Prostate gland (tissue), 2 donors: ENCODE measurements at regions not wholly inside any gene's neighbourhood (a gene's known extent, or its start where the extent isn't known, plus 50 kb on each side); places are given as distances from the start of the nearest gene placed in this dataset.
A peak's percentile ranks its signal among the peaks of the same experiment; 100 is the strongest.
"Not testable (repeated sequence)": the region's sequence is repeated elsewhere in the genome, so short reads cannot be mapped to it uniquely, and the experiment has no call there.

ENCODE experiments used
- DNase-seq: peaks from one replicate; pipeline ENCODE4 v3.0.0-alpha.2; 2019; ENCODE audit warnings: low spot score
- H3K27ac ChIP-seq, 2 donors: fragments of 200-600 bp; sonication (generic); 2 replicates each; pipeline ENCODE4 v1.5.1; 2017 to 2019
- H3K27me3 ChIP-seq: fragments of 200-600 bp; sonication (generic); replicated peaks from 2 replicates; pipeline ENCODE4 v1.5.1; 2019; ENCODE audit not compliant: insufficient read depth
- H3K36me3 ChIP-seq, 2 donors: fragments of 200-600 bp; sonication (generic); 1 replicate in 1 of 2; 2 replicates in 1 of 2; pipeline versions ENCODE4 v1.5.1 to v1.8.1; 2017 to 2019
- H3K4me1 ChIP-seq: fragments of 200-600 bp; sonication (generic); replicated peaks from 2 replicates; pipeline ENCODE4 v1.5.1; 2019
- H3K4me3 ChIP-seq, 2 donors: fragments of 200-600 bp; sonication (generic); 2 replicates each; pipeline ENCODE4 v1.5.1; 2017 to 2019
- H3K9me3 ChIP-seq: fragments of 200-600 bp; sonication (generic); 2 replicates; pipeline ENCODE4 v1.5.1; 2017
- POLR2AphosphoS5 ChIP-seq: sonication (generic); formaldehyde crosslinking; IDR thresholded peaks from one replicate; pipeline ENCODE4 v1.6.1; 2017; ENCODE audit warnings: antibody characterized with exemption
- WGBS: methylation state at CpG from one replicate; pipeline ENCODE4 v1.1.5; 2018; 5-methylcytosine and 5-hydroxymethylcytosine counted together
- intact Hi-C: fragments of 100-400 bp; cut with DNase I; formaldehyde crosslinking; loops from one replicate; pipeline ENCODE4 v1.14.2; 2022

DNA sequence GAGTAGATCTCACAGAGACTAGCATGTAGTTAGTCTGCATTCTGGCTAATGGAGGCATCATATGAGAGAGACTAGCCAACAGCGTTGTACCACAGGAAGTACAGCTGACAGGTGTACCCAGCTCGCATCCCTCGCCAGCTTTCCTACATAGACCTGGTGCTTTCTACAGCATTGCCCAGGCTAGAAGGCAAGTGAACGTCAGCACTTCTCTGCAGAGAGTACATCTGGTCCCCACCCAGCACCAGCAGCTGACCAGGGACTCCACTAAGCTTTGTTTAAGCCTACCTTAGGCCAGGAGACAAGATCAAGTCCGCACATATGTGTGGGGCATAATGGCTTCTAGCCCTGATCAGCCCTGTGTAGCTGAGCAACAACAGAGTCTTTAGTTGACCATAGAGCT lies 1692.9 kb downstream of the SPATA31A7 start:
- 72% methylated on average over 5 of the region's 5 CpGs for WGBS

DNA sequence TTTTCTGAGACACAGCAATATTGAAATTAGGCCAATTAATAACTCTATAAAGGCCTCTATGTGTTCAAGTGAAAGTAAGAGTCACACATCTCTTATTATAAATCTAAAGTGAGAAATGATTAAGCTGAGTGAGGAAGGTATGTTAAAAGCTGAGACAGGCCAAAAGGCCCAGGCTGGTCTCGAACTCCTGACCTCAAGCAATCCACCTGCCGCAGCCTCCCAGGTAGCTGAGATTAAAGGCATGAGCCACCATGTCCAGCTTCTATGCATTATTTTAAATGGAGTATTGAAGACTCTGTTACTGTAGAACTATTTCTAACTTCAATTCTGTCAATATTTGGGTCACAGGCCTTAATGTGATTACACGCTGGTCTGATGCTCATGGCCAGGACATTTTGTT lies 1706.9 kb downstream of the SPATA31A7 start:
- WGBS = 96% methylated on average over 2 of the region's 3 CpGs
- H3K4me1 ChIP-seq, H3K27ac ChIP-seq, H3K9me3 ChIP-seq, H3K36me3 ChIP-seq, H3K27me3 ChIP-seq, H3K4me3 ChIP-seq, DNase-seq, intact Hi-C loops: not testable (repeated sequence)

More for the DNA sequence above, 1692.9 kb downstream of the SPATA31A7 start:
- H3K9me3 ChIP-seq, H3K27me3 ChIP-seq, H3K4me3 ChIP-seq, intact Hi-C loops, DNase-seq, H3K27ac ChIP-seq, H3K4me1 ChIP-seq, H3K36me3 ChIP-seq: not testable (repeated sequence)

DNA sequence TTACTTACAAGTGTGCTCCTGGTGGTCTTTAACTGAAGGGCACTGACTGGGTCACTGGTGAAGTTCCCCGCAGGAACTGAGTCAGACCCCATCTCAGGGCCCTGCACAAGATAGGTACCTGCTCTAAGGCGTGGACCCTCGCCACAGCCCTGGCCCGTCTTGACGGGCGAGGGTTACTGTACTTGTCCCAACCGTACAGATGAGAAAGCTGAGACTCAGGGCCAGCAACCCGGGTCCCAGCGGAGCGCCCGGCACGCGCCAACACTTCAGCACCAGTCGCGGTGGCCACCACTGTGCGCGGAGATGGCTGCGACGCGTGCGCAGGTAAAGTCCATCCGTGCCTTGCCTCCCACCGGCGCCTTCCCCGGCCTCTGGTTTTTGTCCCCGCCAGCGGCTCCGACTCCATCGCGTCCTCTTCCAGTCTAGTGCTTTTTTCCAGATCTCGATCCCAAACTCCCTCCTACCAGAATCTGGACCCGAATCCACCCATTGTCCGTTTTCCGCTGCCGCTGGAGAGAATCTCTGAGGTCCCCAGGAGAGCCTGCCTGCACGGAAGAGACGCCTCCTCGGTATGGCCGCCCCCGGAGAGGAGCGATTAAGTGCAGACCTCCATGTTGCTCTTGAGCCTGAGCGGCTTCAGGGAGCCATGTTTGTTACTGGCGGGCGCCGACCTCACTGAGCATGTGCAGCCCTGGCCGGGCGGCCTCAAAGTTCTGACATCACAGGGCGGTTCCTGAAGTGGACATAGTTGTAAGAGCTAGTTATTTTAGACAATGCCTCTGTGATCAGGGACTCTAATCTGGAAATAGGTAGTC lies 1707.8 kb downstream of the SPATA31A7 start:
- H3K4me1 ChIP-seq, H3K36me3 ChIP-seq, H3K9me3 ChIP-seq, intact Hi-C loops, H3K27me3 ChIP-seq: not testable (repeated sequence)
- WGBS = under 1% methylated on average over 28 of the region's 48 CpGs
- peak overlapping the region; percentile 62 to 85 for H3K27ac ChIP-seq
- H3K4me3 ChIP-seq = peak overlapping the region; percentile 26 to 45
- TF ChIP-seq POLR2AphosphoS5 = peak; percentile 32
- DNase-seq = peak; percentile 62

DNA sequence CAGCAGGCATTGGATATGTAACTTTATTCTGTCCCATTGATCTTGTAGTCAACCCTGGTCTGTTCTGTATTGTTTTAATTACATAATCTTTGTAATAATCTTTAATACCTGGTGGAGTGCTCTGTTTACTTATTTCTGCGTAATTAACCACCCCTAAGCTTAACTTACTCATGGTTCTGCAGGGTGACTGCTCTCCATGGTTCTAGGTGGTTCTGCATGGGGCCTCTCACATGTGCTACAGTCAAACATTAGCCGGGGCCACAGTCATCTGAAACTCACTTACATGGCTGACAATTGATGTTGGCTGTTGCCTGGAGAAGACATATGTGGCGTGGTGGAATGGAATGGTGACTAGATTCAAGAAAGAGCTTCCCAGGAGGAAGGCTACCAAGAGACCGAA lies 1709.8 kb downstream of the SPATA31A7 start:
- H3K36me3 ChIP-seq, intact Hi-C loops, DNase-seq, H3K27ac ChIP-seq, H3K4me1 ChIP-seq, H3K27me3 ChIP-seq, H3K4me3 ChIP-seq, H3K9me3 ChIP-seq: not testable (repeated sequence)
- 94% methylated on average over 4 of the region's 4 CpGs for WGBS

DNA sequence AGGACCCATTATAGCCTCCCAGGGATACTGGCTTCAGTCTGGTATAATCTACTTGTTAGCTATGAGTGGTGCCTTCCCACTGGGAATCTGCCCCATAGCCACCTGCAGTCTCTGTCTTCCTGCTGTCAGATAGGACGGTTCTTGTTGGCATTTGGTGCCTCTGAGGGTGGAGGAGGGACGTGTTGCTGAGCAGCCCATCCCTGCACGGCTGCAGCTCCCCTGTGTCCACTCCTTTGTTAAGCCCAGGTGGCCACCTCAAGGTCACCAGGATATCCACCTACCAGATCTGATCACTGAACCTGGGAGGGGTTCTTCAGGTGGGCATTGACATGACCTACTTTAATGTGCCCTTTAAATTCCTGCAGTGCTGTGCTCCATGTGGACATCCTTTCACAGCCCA lies 1714.2 kb downstream of the SPATA31A7 start:
- not testable (repeated sequence) for H3K9me3 ChIP-seq

DNA sequence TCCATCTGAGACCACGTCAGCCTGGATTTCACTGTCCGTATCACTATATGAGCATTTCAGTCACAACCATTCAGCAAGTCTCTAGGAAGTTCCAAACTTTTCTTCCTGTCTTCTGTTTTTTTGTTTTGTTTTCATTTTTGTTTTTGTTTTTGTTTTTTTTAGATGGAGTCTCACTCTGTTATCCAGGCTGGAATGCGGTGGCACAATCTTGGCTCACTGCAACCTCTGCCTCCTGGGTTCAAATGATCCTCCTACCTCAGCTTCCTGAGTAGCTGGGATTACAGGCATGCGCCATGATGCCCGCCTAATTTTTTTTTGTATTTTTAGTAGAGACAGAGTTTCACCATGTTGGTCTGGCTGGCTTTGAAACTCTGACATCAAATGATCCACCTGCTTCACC lies 1715.9 kb downstream of the SPATA31A7 start:
- H3K27me3 ChIP-seq, H3K9me3 ChIP-seq, H3K27ac ChIP-seq, H3K4me3 ChIP-seq, H3K36me3 ChIP-seq, intact Hi-C loops, H3K4me1 ChIP-seq, DNase-seq: not testable (repeated sequence)
- 97% methylated on average over 3 of the region's 5 CpGs for WGBS

More for the DNA sequence above, 1714.2 kb downstream of the SPATA31A7 start:
- H3K27me3 ChIP-seq, intact Hi-C loops, H3K4me1 ChIP-seq, DNase-seq, H3K36me3 ChIP-seq, H3K27ac ChIP-seq, H3K4me3 ChIP-seq: not testable (repeated sequence)
- 98% methylated on average over 3 of the region's 3 CpGs for WGBS

DNA sequence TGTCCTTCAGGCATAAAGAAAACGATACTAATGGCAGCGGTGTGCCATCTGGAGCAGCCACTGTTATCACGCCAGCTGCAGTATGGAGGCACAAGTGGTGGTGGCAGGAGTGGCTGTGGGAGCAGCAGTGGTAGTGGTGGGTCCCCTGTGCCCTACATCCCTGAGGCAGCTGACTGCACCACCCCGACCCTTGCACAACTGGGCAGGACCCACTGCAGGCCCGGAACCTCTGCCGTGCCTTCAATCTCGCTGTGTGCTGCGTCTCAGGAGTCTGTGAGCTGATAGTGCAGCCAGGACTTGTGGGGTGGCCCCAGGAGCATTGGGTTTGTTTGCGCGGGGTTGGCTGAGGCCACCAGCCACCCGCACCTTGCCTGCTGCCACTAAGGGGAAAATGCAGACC lies 1718.0 kb downstream of the SPATA31A7 start:
- H3K4me3 ChIP-seq, intact Hi-C loops, H3K4me1 ChIP-seq, H3K9me3 ChIP-seq, H3K27ac ChIP-seq, H3K27me3 ChIP-seq, DNase-seq, H3K36me3 ChIP-seq: not testable (repeated sequence)
- WGBS = 94% methylated on average over 5 of the region's 11 CpGs

DNA sequence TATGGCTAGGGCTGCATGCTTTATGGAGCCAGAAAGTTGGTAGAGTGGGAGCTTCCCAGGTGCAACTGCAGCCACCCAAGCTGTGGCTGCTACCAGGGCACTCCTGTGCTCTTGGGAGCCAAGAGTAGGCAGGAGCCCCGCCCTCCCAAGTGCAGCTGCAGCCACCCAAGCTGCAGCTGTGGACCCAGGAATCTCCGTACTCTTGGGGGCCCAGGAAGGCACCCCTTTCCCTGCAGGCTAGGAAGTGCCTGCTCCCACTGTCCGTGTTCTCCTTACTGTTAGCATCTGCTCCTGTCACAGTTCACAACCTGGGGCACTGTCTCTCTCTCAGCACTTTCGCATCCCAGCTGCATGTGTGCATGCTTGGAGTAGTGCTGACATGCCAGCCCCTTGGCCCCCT lies 1718.4 kb downstream of the SPATA31A7 start:
- H3K27me3 ChIP-seq, intact Hi-C loops, H3K36me3 ChIP-seq, H3K9me3 ChIP-seq, DNase-seq, H3K4me3 ChIP-seq, H3K27ac ChIP-seq, H3K4me1 ChIP-seq: not testable (repeated sequence)
- 90% methylated on average over 2 of the region's 4 CpGs for WGBS

DNA sequence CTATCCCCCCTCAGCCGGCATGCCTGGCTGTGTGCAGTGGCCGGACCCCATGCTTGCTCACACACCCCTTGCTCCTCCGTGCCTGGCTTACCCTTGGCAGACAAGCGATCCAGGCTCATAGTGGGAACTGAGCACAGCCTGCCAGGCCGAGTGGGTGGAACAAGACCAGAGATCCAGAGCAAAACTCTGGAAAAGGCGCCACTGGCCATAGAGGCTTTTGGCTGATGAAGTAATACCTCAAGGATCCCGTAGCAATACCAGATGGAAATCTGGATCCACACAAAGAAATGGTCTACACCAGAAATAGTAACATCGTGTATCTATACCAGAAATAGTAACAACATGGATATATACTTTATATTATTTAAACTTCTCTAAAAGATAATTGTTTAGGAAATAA lies 1719.6 kb downstream of the SPATA31A7 start:
- H3K36me3 ChIP-seq, H3K27me3 ChIP-seq, H3K4me1 ChIP-seq, H3K9me3 ChIP-seq, intact Hi-C loops, H3K4me3 ChIP-seq, H3K27ac ChIP-seq, DNase-seq: not testable (repeated sequence)
- WGBS = 91% methylated on average over 5 of the region's 8 CpGs

DNA sequence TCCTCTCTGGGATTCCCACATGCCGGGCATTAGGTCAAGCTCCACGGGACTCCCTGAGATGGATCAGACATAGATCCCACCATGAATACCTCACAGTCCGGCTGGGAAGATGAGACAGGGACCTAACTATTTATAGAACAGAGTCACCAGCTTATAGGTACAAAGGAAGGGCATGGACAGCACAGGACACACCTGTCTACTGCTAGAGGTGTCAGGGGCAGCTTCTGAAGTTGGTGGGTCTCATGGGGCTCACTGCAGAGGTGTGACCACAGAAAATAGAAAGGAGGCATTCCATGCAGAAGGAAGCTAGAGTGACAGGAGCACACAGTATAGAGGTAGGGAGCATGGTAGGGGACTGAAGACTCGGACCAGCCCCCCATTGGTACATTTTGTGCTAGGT lies 1722.4 kb downstream of the SPATA31A7 start:
- H3K27ac ChIP-seq, H3K27me3 ChIP-seq, intact Hi-C loops, H3K36me3 ChIP-seq, DNase-seq, H3K4me1 ChIP-seq, H3K4me3 ChIP-seq, H3K9me3 ChIP-seq: not testable (repeated sequence)
- WGBS = no CpG with 5 or more reads among the region's 4 CpGs

DNA sequence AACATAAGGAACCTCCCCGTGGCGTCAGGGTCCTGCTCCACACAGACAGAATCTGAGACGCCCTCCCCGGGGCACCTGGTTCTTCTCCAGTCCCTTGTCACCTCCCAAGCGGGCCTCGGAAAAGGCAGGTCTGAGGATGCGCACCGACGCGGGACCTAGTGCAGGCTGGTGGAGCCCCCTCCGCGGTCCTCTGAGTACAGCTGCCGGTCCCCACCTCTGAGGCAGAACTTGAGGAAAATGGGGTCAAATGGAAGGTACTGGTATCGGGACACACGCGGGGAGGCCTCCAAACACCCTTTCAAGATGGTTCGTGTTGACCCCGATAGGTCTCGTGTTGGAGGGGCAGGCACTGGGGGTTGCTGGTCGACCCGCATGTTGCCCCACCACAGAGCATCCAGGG lies 1725.3 kb downstream of the SPATA31A7 start:
- WGBS = 61% methylated on average over 8 of the region's 21 CpGs
- H3K36me3 ChIP-seq, H3K9me3 ChIP-seq, H3K4me3 ChIP-seq, intact Hi-C loops, H3K4me1 ChIP-seq, H3K27ac ChIP-seq, DNase-seq, H3K27me3 ChIP-seq: not testable (repeated sequence)

DNA sequence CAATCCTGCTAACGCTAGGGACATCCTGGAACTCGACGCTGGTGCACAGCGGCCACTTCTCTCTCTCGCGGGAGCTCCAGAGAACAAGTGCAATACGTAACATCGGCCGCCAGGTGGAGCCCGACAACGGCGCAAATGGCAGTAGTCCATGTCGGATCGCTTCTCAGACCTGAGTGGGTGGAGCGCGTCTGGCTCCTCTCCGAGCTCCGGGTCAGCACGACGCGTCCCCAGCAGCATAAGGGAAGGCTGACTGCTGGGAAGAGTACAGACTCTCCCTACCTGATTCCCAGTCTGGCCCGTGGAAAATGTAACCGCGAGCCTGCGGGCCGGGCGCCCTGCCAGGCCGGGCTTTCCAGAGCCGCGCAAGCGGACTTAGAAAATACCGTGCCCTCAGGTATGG lies 1725.8 kb downstream of the SPATA31A7 start:
- H3K4me3 ChIP-seq, H3K4me1 ChIP-seq, intact Hi-C loops, H3K9me3 ChIP-seq, H3K27ac ChIP-seq, H3K36me3 ChIP-seq, H3K27me3 ChIP-seq, DNase-seq: not testable (repeated sequence)
- no CpG with 5 or more reads among the region's 32 CpGs for WGBS
